Breast epithelium (tissue), 3 donors: ENCODE measurements at regions not wholly inside any gene's neighbourhood (a gene's known extent, or its start where the extent isn't known, plus 50 kb on each side); places are given as distances from the start of the nearest gene placed in this dataset.

Experiments
- CTCF ChIP-seq, 3 donors: fragments of 450-650 bp; IDR thresholded peaks; one replicate each; pipeline ENCODE4 v1.5.1; 2016 to 2017; ENCODE audit warnings: antibody characterized with exemption in 3 of 3, mild to moderate bottlenecking in 3 of 3, moderate library complexity in 3 of 3
- POLR2A ChIP-seq: fragments of 450-650 bp; IDR thresholded peaks from one replicate; pipeline ENCODE4 v1.6.1; 2016; ENCODE audit warnings: antibody characterized with exemption, mild to moderate bottlenecking, moderate library complexity
- POLR2AphosphoS5 ChIP-seq, 3 donors: sonication (generic); formaldehyde crosslinking; IDR thresholded peaks; one replicate each; pipeline ENCODE4 v1.6.1; 2017; ENCODE audit warnings: antibody characterized with exemption in 3 of 3

GRCh38 chr4:96459105-96459504 is 619.2 kb downstream of the PDHA2 start:
- TF ChIP-seq CTCF (IDR thresholded peaks at IDR 0.05) (no peak), POLR2A (no peak), POLR2AphosphoS5 (IDR thresholded peaks at IDR 0.05) (no peak)
